Thyroid gland (tissue), 4 donors: ENCODE measurements at regions not wholly inside any gene's neighbourhood (a gene's known extent, or its start where the extent isn't known, plus 50 kb on each side); places are given as distances from the start of the nearest gene placed in this dataset.

Experiments used
- DNase-seq, 2 donors: peaks; one replicate each; pipeline ENCODE4 v3.0.0-alpha.2; 2019
- H3K27ac ChIP-seq, 3 donors: fragments of 200-600 bp; sonication (generic); 1 replicate in 2 of 3; 2 replicates in 1 of 3; pipeline ENCODE4 v1.5.1; 2016 to 2019; ENCODE audit warnings: mild to moderate bottlenecking in 1 of 3, moderate library complexity in 1 of 3
- H3K27me3 ChIP-seq: fragments of 200-600 bp; sonication (generic); one replicate; pipeline ENCODE4 v1.5.1; 2019
- H3K36me3 ChIP-seq, 2 donors: fragments of 200-600 bp; sonication (generic); one replicate each; pipeline ENCODE4 v1.5.1; 2016 to 2019
- H3K4me1 ChIP-seq, 2 donors: fragments of 200-600 bp; sonication (generic); one replicate each; pipeline ENCODE4 v1.5.1; 2017 to 2019
- H3K4me3 ChIP-seq, 3 donors: fragments of 200-600 bp; sonication (generic); replicated peaks in 1 of 3; 1 replicate in 2 of 3; 2 replicates in 1 of 3; pipeline ENCODE4 v1.5.1; 2016; ENCODE audit warnings: mild to moderate bottlenecking in 1 of 3
- H3K9me3 ChIP-seq: fragments of 200-600 bp; sonication (generic); one replicate; pipeline ENCODE4 v1.5.1; 2017
- POLR2A ChIP-seq, 2 donors: fragments of 450-650 bp; IDR thresholded peaks; one replicate each; pipeline ENCODE4 v1.6.1; 2017; ENCODE audit warnings: antibody characterized with exemption in 2 of 2, mild to moderate bottlenecking in 2 of 2, moderate library complexity in 1 of 2
- WGBS, 2 donors: methylation state at CpG; one replicate each; pipeline ENCODE4 v1.1.5; 2017; 5-methylcytosine and 5-hydroxymethylcytosine counted together
- intact Hi-C: fragments of 100-400 bp; cut with DNase I; formaldehyde crosslinking; loops from one replicate; pipeline ENCODE4 v1.15.1; 2023
- TF ChIP-seq, protein P1 (sequence below), 6 experiments: fragments of 200-600 bp in 3 of 6; fragments of 450-650 bp in 3 of 6; sonication (generic) in 3 of 6; IDR thresholded peaks; one replicate each; pipeline ENCODE4 v1.5.1; 2016 to 2019; ENCODE audit warnings: antibody characterized with exemption in 6 of 6, mild to moderate bottlenecking in 2 of 6, inconsistent platforms in 1 of 6, moderate library complexity in 1 of 6

- 72% methylated on average over 3 of the region's 3 CpGs for WGBS, 2 donors
- intact Hi-C loops, result no loop called here
- Histone ChIP-seq H3K9me3 (no peaks in the 10 kb centered on the region), H3K4me3 (no peak overlapping the region), H3K27me3 (no peaks in the 10 kb centered on the region), H3K36me3 (no peaks in the 10 kb centered on the region), H3K4me1 (no peaks in the 10 kb centered on the region), H3K27ac (no peak overlapping the region)
- no peak for TF ChIP-seq POLR2A (IDR thresholded peaks at IDR 0.05)
- TF ChIP-seq, protein P1, sequence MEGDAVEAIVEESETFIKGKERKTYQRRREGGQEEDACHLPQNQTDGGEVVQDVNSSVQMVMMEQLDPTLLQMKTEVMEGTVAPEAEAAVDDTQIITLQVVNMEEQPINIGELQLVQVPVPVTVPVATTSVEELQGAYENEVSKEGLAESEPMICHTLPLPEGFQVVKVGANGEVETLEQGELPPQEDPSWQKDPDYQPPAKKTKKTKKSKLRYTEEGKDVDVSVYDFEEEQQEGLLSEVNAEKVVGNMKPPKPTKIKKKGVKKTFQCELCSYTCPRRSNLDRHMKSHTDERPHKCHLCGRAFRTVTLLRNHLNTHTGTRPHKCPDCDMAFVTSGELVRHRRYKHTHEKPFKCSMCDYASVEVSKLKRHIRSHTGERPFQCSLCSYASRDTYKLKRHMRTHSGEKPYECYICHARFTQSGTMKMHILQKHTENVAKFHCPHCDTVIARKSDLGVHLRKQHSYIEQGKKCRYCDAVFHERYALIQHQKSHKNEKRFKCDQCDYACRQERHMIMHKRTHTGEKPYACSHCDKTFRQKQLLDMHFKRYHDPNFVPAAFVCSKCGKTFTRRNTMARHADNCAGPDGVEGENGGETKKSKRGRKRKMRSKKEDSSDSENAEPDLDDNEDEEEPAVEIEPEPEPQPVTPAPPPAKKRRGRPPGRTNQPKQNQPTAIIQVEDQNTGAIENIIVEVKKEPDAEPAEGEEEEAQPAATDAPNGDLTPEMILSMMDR (IDR thresholded peaks at IDR 0.05), result no peak
- DNase-seq, result no peak
Observed at GRCh38 chr2:167761465-167762136, 485.8 kb downstream of the STK39 start.

DNA sequence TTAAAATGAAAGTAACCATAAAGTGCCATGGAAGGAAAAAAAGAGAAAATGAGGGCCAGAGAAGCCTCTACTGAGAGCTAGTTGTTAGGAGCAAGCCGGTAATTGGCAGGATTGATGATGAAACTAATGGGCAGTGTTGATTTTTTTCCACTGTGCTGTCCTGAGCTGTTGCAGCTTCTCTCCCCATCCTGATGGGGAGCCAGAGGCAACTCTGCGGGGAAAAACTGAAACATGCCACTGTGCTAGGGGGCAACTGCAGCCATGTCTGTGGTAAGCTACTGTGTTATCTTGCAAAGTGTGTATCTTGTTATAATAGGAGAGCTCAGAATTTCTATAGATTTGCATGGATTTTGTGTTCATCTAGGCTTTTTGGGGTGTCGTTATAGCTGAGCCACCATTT is 487.9 kb downstream of the STK39 start:
- no peaks in the 10 kb centered on the region for H3K36me3 ChIP-seq
- H3K27ac ChIP-seq, result no peak overlapping the region
- 93 to 96% methylated on average over 3 of the region's 3 CpGs for WGBS, 2 donors
- intact Hi-C loops, result no loop called here
- no peak for DNase-seq
- no peak overlapping the region for H3K4me3 ChIP-seq
- no peaks in the 10 kb centered on the region for H3K4me1 ChIP-seq
- TF ChIP-seq, protein P1 (IDR thresholded peaks at IDR 0.05), result no peak
- no peak for TF ChIP-seq POLR2A (IDR thresholded peaks at IDR 0.05)
- no peaks in the 10 kb centered on the region for H3K27me3 ChIP-seq
- no peaks in the 10 kb centered on the region for H3K9me3 ChIP-seq

GRCh38 chr2:167758292-167758691 is 489.1 kb downstream of the STK39 start:
- DNase-seq, result no peak
- Histone ChIP-seq H3K9me3 (no peaks in the 10 kb centered on the region), H3K27ac (no peak overlapping the region), H3K4me1 (no peaks in the 10 kb centered on the region), H3K4me3 (no peak overlapping the region), H3K36me3 (no peaks in the 10 kb centered on the region), H3K27me3 (no peaks in the 10 kb centered on the region)
- no peak for TF ChIP-seq POLR2A (IDR thresholded peaks at IDR 0.05)
- TF ChIP-seq, protein P1 (IDR thresholded peaks at IDR 0.05), result no peak
- 81 to 91% methylated on average over 6 of the region's 6 CpGs for WGBS, 2 donors
- intact Hi-C loops, result no loop called here

DNA sequence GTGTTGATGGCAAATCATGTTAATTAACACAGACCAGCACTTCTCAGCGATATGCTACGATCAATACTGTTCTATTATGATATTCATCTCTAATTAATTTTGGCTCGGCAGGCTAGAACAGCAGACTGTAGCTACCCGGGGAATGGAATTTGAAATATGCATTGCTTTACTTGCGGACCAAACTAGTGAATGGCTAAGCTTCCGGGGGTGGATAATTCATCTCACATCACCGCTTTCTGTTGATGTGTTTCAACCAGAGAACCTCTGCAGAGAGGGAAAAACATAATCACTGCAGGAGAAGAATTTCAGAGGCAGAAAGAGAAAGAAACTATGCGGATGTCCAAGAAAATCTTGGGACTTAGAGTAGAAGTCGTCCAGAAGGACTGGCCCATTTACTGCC is 490.9 kb downstream of the STK39 start:
- intact Hi-C loops, result no loop called here
- 43 to 52% methylated on average over 9 of the region's 9 CpGs for WGBS, 2 donors
- H3K27ac ChIP-seq, result no peak overlapping the region

DNA sequence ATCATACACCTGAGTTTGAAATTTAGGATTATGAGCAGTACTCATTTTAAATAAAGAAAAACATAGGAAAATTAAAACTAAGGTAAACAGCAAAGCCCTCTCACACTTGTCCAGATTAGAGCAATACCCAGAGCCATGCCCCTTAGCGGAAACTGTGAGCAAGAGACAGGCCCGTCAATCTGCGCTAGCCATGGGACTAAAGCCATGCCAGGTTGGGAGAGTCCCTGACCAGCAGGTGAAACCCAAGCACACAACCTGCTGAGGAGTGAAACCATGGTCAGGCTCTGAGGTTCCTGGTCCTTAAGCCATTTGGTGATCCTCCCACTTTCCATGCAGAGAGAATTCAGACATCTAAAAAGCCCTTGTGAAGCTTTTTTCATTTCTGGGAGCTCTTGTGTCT is 494.3 kb downstream of the STK39 start:
- DNase-seq, result no peak
- no peak overlapping the region for H3K27ac ChIP-seq
- intact Hi-C loops, result no loop called here
- H3K4me1 ChIP-seq, result no peaks in the 10 kb centered on the region
- H3K27me3 ChIP-seq, result no peaks in the 10 kb centered on the region
- WGBS, 2 donors, result 94 to 96% methylated on average over 3 of the region's 3 CpGs
- no peaks in the 10 kb centered on the region for H3K36me3 ChIP-seq
- TF ChIP-seq POLR2A (IDR thresholded peaks at IDR 0.05), result no peak
- TF ChIP-seq, protein P1 (IDR thresholded peaks at IDR 0.05), result no peak
- H3K9me3 ChIP-seq, result no peaks in the 10 kb centered on the region
- no peak overlapping the region for H3K4me3 ChIP-seq

More for the DNA sequence above, 490.9 kb downstream of the STK39 start:
- no peak overlapping the region for H3K4me3 ChIP-seq
- H3K36me3 ChIP-seq, result no peaks in the 10 kb centered on the region
- DNase-seq, result no peak
- no peaks in the 10 kb centered on the region for H3K9me3 ChIP-seq
- no peaks in the 10 kb centered on the region for H3K27me3 ChIP-seq
- TF ChIP-seq POLR2A (IDR thresholded peaks at IDR 0.05), result no peak
- TF ChIP-seq, protein P1 (IDR thresholded peaks at IDR 0.05), result no peak
- no peaks in the 10 kb centered on the region for H3K4me1 ChIP-seq
